ENCODE measurements at regions not wholly inside any gene's neighbourhood (a gene's known extent, or its start where the extent isn't known, plus 50 kb on each side); places are given as distances from the start of the nearest gene placed in this dataset.

DNA sequence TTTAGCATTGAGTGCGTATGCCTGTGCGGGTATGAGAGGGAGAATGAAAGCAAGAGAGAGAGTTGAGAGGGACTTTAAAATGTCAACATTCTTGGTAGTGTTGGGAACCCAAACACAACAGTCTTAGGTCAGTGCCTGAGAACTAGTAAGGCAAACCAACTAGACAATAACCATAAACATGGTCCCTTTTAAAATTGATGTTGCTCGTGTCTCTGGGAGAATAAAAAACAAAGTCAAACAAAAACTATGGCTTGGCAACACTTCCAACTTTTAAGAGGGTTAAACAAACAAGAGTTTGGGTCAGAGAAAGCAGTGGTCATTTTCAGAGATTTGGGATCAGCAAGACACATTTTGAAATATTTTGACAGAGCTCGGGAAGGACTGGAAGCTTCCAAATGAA lies 146.7 kb upstream of the THBS1 start:
- TF ChIP-seq POLR2A (IDR thresholded peaks at IDR 0.05; ENCODE audit: control extremely low read depth in 1 of 2, low read depth in 2 of 2, low read length in 2 of 2) (no peak), RAD21 (IDR thresholded peaks at IDR 0.05 in 1 of 2, conservative IDR thresholded peaks at IDR 0.05 in 1 of 2; ENCODE audit: low read depth in 2 of 2, low read length in 2 of 2) (no peak), EZH2 (IDR thresholded peaks at IDR 0.05; ENCODE audit: low read depth, low read length, severe bottlenecking) (no peak), BRCA1 (IDR thresholded peaks at IDR 0.05; ENCODE audit: low read depth, low read length) (no peak), EGR1 (IDR thresholded peaks at IDR 0.05; ENCODE audit: borderline replicate concordance, low read depth, low read length) (no peak), PHF8 (conservative IDR thresholded peaks at IDR 0.05; ENCODE audit: low read depth, low read length) (no peak), JUN (IDR thresholded peaks at IDR 0.05; ENCODE audit: low read depth, low read length) (no peak)
- TF ChIP-seq, protein P1, sequence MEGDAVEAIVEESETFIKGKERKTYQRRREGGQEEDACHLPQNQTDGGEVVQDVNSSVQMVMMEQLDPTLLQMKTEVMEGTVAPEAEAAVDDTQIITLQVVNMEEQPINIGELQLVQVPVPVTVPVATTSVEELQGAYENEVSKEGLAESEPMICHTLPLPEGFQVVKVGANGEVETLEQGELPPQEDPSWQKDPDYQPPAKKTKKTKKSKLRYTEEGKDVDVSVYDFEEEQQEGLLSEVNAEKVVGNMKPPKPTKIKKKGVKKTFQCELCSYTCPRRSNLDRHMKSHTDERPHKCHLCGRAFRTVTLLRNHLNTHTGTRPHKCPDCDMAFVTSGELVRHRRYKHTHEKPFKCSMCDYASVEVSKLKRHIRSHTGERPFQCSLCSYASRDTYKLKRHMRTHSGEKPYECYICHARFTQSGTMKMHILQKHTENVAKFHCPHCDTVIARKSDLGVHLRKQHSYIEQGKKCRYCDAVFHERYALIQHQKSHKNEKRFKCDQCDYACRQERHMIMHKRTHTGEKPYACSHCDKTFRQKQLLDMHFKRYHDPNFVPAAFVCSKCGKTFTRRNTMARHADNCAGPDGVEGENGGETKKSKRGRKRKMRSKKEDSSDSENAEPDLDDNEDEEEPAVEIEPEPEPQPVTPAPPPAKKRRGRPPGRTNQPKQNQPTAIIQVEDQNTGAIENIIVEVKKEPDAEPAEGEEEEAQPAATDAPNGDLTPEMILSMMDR (IDR thresholded peaks at IDR 0.05; ENCODE audit: control extremely low read depth in 1 of 3, insufficient read depth in 1 of 3, low read depth in 1 of 3, low read length in 3 of 3) = no peak
- TF ChIP-seq, protein P2, sequence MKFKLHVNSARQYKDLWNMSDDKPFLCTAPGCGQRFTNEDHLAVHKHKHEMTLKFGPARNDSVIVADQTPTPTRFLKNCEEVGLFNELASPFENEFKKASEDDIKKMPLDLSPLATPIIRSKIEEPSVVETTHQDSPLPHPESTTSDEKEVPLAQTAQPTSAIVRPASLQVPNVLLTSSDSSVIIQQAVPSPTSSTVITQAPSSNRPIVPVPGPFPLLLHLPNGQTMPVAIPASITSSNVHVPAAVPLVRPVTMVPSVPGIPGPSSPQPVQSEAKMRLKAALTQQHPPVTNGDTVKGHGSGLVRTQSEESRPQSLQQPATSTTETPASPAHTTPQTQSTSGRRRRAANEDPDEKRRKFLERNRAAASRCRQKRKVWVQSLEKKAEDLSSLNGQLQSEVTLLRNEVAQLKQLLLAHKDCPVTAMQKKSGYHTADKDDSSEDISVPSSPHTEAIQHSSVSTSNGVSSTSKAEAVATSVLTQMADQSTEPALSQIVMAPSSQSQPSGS (IDR thresholded peaks at IDR 0.05; ENCODE audit: low read length) = no peak
